ENCODE measurements at regions not wholly inside any gene's neighbourhood (a gene's known extent, or its start where the extent isn't known, plus 50 kb on each side); places are given as distances from the start of the nearest gene placed in this dataset.

DNA sequence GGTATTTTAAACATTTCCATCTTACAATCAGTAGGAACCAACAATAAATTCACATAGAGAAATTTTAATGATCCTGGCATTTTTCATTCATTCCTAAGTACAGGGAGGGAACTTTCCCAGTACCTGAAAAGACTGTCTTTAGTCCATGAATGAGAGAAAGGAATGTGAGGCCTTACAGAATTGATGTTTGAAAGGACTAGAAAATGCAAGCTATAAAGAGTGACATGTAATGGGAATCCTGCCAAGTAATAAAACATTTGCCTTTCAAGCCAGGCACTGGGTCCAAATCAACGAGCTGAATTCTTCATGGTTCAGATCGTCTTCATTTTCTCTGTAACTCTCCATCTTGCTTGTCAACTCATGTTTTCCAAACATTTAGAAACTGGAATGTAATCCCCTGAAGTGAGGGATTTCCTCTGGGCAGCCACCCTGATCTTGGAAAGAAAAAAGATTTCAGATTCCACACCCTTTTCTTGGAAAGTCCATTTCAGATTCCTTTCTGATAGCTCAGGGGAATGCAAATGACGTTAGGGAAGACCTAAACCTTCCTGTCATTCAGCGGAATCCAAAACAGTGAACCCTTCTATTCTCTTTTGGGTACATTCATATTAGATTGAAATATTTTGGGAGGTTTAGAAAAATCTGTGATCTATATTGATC is 315.8 kb downstream of the SH3GL2 start:
- TF ChIP-seq, protein P1, sequence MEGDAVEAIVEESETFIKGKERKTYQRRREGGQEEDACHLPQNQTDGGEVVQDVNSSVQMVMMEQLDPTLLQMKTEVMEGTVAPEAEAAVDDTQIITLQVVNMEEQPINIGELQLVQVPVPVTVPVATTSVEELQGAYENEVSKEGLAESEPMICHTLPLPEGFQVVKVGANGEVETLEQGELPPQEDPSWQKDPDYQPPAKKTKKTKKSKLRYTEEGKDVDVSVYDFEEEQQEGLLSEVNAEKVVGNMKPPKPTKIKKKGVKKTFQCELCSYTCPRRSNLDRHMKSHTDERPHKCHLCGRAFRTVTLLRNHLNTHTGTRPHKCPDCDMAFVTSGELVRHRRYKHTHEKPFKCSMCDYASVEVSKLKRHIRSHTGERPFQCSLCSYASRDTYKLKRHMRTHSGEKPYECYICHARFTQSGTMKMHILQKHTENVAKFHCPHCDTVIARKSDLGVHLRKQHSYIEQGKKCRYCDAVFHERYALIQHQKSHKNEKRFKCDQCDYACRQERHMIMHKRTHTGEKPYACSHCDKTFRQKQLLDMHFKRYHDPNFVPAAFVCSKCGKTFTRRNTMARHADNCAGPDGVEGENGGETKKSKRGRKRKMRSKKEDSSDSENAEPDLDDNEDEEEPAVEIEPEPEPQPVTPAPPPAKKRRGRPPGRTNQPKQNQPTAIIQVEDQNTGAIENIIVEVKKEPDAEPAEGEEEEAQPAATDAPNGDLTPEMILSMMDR (IDR thresholded peaks at IDR 0.05) = no peak
- no peak for TF ChIP-seq POLR2A (IDR thresholded peaks at IDR 0.05)
